ENCODE measurements at regions not wholly inside any gene's neighbourhood (a gene's known extent, or its start where the extent isn't known, plus 50 kb on each side); places are given as distances from the start of the nearest gene placed in this dataset.

DNA sequence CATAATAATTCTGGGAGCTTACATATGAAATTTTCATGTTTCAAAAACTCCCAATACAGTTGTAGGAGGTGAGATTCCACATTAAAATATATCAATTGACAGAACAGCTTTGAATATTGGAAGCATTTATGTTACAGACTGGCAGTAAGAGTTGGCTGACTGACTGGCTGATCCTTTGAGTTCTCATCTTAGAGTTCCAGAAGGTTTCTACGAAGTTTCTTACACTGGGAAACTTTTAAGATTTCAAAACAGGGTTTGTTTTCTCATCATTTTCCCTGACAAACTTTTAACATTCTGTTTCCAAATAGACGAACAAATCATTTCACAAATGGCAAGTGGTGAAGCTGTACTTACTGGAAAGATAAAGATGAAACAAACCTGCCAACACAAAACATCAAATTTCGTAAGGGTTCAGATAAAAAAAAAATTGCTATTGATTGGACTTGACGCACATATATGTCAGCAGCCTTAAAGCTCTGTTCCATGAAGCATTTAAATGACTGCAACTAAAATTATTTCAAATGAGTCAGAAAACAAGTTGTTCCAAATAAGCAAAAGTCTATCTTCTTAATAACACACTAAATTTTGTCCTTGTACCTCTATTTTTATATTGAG, 243.5 kb downstream of the SUCLA2 start:
- no peak overlapping the region for H3K9ac ChIP-seq (ENCODE audit: low read length)
- H3K27me3 ChIP-seq (ENCODE audit: low read length) = no peaks in the 10 kb centered on the region
- H3K4me3 ChIP-seq (ENCODE audit: insufficient read depth, low read length, poor library complexity, severe bottlenecking) = no peak overlapping the region
- H3K36me3 ChIP-seq (ENCODE audit: low read length) = no peaks in the 10 kb centered on the region
- no peaks in the 10 kb centered on the region for H3K9me2 ChIP-seq (replicated peaks; ENCODE audit: insufficient read depth, low read length)
- no peaks in the 10 kb centered on the region for H3F3A ChIP-seq (ENCODE audit: insufficient read depth)
- no peaks in the 10 kb centered on the region for H3K9me3 ChIP-seq (ENCODE audit: insufficient read depth, low read length)
- no peak overlapping the region for H3K4me2 ChIP-seq (ENCODE audit: low read depth, low read length, poor library complexity, severe bottlenecking)
- TF ChIP-seq, protein P1, sequence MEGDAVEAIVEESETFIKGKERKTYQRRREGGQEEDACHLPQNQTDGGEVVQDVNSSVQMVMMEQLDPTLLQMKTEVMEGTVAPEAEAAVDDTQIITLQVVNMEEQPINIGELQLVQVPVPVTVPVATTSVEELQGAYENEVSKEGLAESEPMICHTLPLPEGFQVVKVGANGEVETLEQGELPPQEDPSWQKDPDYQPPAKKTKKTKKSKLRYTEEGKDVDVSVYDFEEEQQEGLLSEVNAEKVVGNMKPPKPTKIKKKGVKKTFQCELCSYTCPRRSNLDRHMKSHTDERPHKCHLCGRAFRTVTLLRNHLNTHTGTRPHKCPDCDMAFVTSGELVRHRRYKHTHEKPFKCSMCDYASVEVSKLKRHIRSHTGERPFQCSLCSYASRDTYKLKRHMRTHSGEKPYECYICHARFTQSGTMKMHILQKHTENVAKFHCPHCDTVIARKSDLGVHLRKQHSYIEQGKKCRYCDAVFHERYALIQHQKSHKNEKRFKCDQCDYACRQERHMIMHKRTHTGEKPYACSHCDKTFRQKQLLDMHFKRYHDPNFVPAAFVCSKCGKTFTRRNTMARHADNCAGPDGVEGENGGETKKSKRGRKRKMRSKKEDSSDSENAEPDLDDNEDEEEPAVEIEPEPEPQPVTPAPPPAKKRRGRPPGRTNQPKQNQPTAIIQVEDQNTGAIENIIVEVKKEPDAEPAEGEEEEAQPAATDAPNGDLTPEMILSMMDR (IDR thresholded peaks at IDR 0.05; ENCODE audit: insufficient read depth, low read length, poor library complexity, severe bottlenecking) = no peak
- no peak for TF ChIP-seq EZH2phosphoT487 (conservative IDR thresholded peaks at IDR 0.05; ENCODE audit: low read length)
- H3K79me2 ChIP-seq (ENCODE audit: insufficient read depth, low read length) = no peaks in the 10 kb centered on the region
- H4K20me1 ChIP-seq (ENCODE audit: low read depth, low read length) = no peaks in the 10 kb centered on the region
- no peak overlapping the region for H2AFZ ChIP-seq (ENCODE audit: low read depth, low read length, severe bottlenecking)
- no peak overlapping the region for H3K27ac ChIP-seq (ENCODE audit: low read depth, low read length)

DNA sequence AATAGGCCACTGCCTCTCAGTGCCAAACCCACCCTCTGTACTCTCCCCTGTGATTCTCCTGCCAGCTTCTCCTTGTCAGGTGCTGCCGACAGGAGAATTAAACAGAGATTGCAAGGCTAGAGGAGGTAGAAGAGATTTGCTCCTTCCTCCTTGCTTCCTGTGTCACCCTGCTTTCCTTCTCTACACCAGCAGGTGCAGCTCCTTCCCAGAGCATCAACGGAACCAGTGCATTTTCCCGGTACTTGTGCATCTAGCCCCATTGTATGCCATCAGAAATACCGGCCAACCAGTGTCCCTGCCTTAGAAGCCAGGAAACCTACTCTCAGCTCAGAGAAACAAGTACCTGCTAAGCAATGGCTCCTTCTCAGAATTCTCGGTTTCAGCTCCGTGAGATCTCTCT, 253.2 kb downstream of the SUCLA2 start:
- no peak overlapping the region for H3K27ac ChIP-seq (ENCODE audit: low read depth, low read length)
- no peak for TF ChIP-seq EZH2phosphoT487 (conservative IDR thresholded peaks at IDR 0.05; ENCODE audit: low read length)
- TF ChIP-seq, protein P1 (IDR thresholded peaks at IDR 0.05; ENCODE audit: insufficient read depth, low read length, poor library complexity, severe bottlenecking) = no peak
- no peak overlapping the region for H3K4me2 ChIP-seq (ENCODE audit: low read depth, low read length, poor library complexity, severe bottlenecking)
- H3K79me2 ChIP-seq (ENCODE audit: insufficient read depth, low read length) = no peaks in the 10 kb centered on the region
- H3K4me3 ChIP-seq (ENCODE audit: insufficient read depth, low read length, poor library complexity, severe bottlenecking) = no peak overlapping the region
- H3K9ac ChIP-seq (ENCODE audit: low read length) = no peak overlapping the region
- H3K36me3 ChIP-seq (ENCODE audit: low read length) = no peaks in the 10 kb centered on the region
- H3K9me2 ChIP-seq (replicated peaks; ENCODE audit: insufficient read depth, low read length) = no peaks in the 10 kb centered on the region
- no peaks in the 10 kb centered on the region for H3K27me3 ChIP-seq (ENCODE audit: low read length)
- no peaks in the 10 kb centered on the region for H4K20me1 ChIP-seq (ENCODE audit: low read depth, low read length)
- H3K9me3 ChIP-seq (ENCODE audit: insufficient read depth, low read length) = no peaks in the 10 kb centered on the region
- no peak overlapping the region for H2AFZ ChIP-seq (ENCODE audit: low read depth, low read length, severe bottlenecking)
- H3F3A ChIP-seq (ENCODE audit: insufficient read depth) = no peaks in the 10 kb centered on the region

DNA sequence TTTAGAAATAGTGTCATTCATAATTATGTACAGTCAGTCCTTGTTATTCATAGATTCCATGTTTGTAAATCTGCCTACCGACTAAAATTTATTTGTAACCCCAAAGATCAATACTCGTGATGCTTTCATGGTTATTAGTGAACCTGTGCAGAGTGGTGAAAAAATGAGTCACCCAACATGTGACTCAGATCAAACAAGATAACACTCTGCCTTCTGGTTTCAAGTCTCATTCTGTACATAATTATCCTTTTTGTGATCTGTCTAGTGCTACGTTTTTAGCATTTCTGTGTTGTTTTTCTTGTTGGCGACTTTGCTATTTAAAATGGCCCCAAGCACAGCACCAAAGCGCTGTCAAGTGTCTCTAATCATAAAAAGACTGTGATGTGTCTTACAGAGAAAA, 274.7 kb downstream of the SUCLA2 start:
- Histone ChIP-seq H3K4me2 (ENCODE audit: low read depth, low read length, poor library complexity, severe bottlenecking) (no peak overlapping the region), H3K4me3 (ENCODE audit: insufficient read depth, low read length, poor library complexity, severe bottlenecking) (no peak overlapping the region)

More for the DNA sequence above, 274.7 kb downstream of the SUCLA2 start:
- H3K9me3 ChIP-seq (ENCODE audit: insufficient read depth, low read length) = no peaks in the 10 kb centered on the region
- no peaks in the 10 kb centered on the region for H3K27me3 ChIP-seq (ENCODE audit: low read length)
- no peaks in the 10 kb centered on the region for H4K20me1 ChIP-seq (ENCODE audit: low read depth, low read length)
- no peak overlapping the region for H2AFZ ChIP-seq (ENCODE audit: low read depth, low read length, severe bottlenecking)
- no peaks in the 10 kb centered on the region for H3K36me3 ChIP-seq (ENCODE audit: low read length)
- TF ChIP-seq EZH2phosphoT487 (conservative IDR thresholded peaks at IDR 0.05; ENCODE audit: low read length) = no peak
- TF ChIP-seq, protein P1 (IDR thresholded peaks at IDR 0.05; ENCODE audit: insufficient read depth, low read length, poor library complexity, severe bottlenecking) = no peak
- no peaks in the 10 kb centered on the region for H3K79me2 ChIP-seq (ENCODE audit: insufficient read depth, low read length)
- no peaks in the 10 kb centered on the region for H3F3A ChIP-seq (ENCODE audit: insufficient read depth)
- H3K9me2 ChIP-seq (replicated peaks; ENCODE audit: insufficient read depth, low read length) = no peaks in the 10 kb centered on the region; the same call in 1 of the 2 replicates
- no peak overlapping the region for H3K27ac ChIP-seq (ENCODE audit: low read depth, low read length)
- no peak overlapping the region for H3K9ac ChIP-seq (ENCODE audit: low read length)
